IMR-90 (cell line): ENCODE measurements at regions not wholly inside any gene's neighbourhood (a gene's known extent, or its start where the extent isn't known, plus 50 kb on each side); places are given as distances from the start of the nearest gene placed in this dataset.
A peak's percentile ranks its signal among the peaks of the same experiment; 100 is the strongest.

Experiments
- ATAC-seq: fragments of 200-7000 bp; cut with Tn5 transposase; 2 replicates; pipeline ENCODE4 v1.9.1; 2020; ENCODE audit warnings: low read depth, mild to moderate bottlenecking, moderate library complexity
- BruUV-seq: library from RNA; stranded (reverse); fragments of 400-500 nt; replicated peaks from 2 replicates; lab custom pipeline; 2021; lab: Mats Ljungman, UMichigan
- CTCF ChIA-PET: fragments of 300-600 bp; formaldehyde crosslinking; extraction: SDS; loops from one replicate; lab custom pipeline; 2021; ENCODE audit warnings: antibody characterized with exemption; lab: Yijun Ruan, JAX
- POLR2A ChIA-PET: fragments of 300-600 bp; sonication (Branson Sonifier 250); formaldehyde crosslinking; loops from one replicate; lab custom pipeline; 2022; ENCODE audit warnings: antibody characterized with exemption; ENCODE audit not compliant: unreplicated experiment; lab: Charles Lee
- DNase-seq: peaks from one replicate; pipeline ENCODE4 v3.0.0; 2013
- H2AFZ ChIP-seq: replicated peaks from 2 replicates; pipeline ENCODE3; 2013; ENCODE audit warnings: low read length, mild to moderate bottlenecking; ENCODE audit not compliant: poor library complexity
- H2AK5ac ChIP-seq: 2 replicates; pipeline ENCODE4 v1.6.1; 2013; ENCODE audit warnings: low read depth, low read length, inconsistent platforms
- H2AK9ac ChIP-seq: replicated peaks from 2 replicates; pipeline ENCODE3; 2013; ENCODE audit warnings: mild to moderate bottlenecking, low read depth, low read length, moderate library complexity; ENCODE audit not compliant: poor library complexity
- H2BK120ac ChIP-seq: 2 replicates; pipeline ENCODE4 v1.6.1; 2013; ENCODE audit warnings: low read depth, low read length, inconsistent platforms
- H2BK15ac ChIP-seq: 3 replicates; pipeline ENCODE4 v1.6.1; 2013; ENCODE audit warnings: low read depth, low read length, inconsistent platforms
- H2BK20ac ChIP-seq: 2 replicates; pipeline ENCODE4 v1.6.1; 2013; ENCODE audit warnings: low read depth, mild to moderate bottlenecking, inconsistent platforms, low read length, moderate library complexity
- H2BK5ac ChIP-seq: 2 replicates; pipeline ENCODE4 v1.6.1; 2013; ENCODE audit warnings: mild to moderate bottlenecking, low read depth, low read length, inconsistent platforms; ENCODE audit not compliant: poor library complexity, severe bottlenecking
- H3K14ac ChIP-seq: replicated peaks from 2 replicates; pipeline ENCODE4 v1.6.1; 2013; ENCODE audit warnings: low read depth, low read length, inconsistent platforms
- H3K18ac ChIP-seq: 2 replicates; pipeline ENCODE4 v1.6.1; 2013; ENCODE audit warnings: low read depth, low read length, control low read depth
- H3K23ac ChIP-seq: 2 replicates; pipeline ENCODE4 v1.6.1; 2013; ENCODE audit warnings: low read depth, low read length, inconsistent platforms
- H3K27ac ChIP-seq: 2 replicates; pipeline ENCODE4 v1.5.1; 2013; ENCODE audit warnings: mild to moderate bottlenecking, control low read depth, low read length; ENCODE audit not compliant: insufficient read depth
- H3K27me3 ChIP-seq: 2 replicates; pipeline ENCODE4 v1.6.1; 2013; ENCODE audit warnings: low read length; ENCODE audit not compliant: control insufficient read depth, insufficient read depth
- H3K36me3 ChIP-seq: 2 replicates; pipeline ENCODE4 v1.6.1; 2013; ENCODE audit warnings: low read length, mixed read lengths; ENCODE audit not compliant: control insufficient read depth, insufficient read depth
- H3K4ac ChIP-seq: 2 replicates; pipeline ENCODE4 v1.6.1; 2013; ENCODE audit warnings: low read depth, low read length, inconsistent platforms
- H3K4me1 ChIP-seq: 2 replicates; pipeline ENCODE4 v1.6.1; 2013; ENCODE audit warnings: low read length, mixed read lengths; ENCODE audit not compliant: control insufficient read depth, insufficient read depth
- H3K4me2 ChIP-seq: 2 replicates; pipeline ENCODE4 v1.6.1; 2013; ENCODE audit warnings: low read depth, mild to moderate bottlenecking, control low read depth, low read length, moderate library complexity
- H3K4me3 ChIP-seq: 2 replicates; pipeline ENCODE4 v1.5.1; 2013; ENCODE audit warnings: low read depth, mild to moderate bottlenecking, control low read depth, low read length, moderate library complexity; ENCODE audit not compliant: insufficient read depth
- H3K56ac ChIP-seq: 2 replicates; pipeline ENCODE4 v1.6.1; 2013; ENCODE audit warnings: low read length, inconsistent platforms; ENCODE audit not compliant: insufficient read depth; ENCODE audit errors: extremely low read depth
- H3K79me1 ChIP-seq, 2 experiments: 2 replicates each; pipeline ENCODE4 v1.6.1; 2013; ENCODE audit warnings: low read length in 2 of 2, inconsistent platforms in 1 of 2, low read depth in 1 of 2
- H3K9ac ChIP-seq: 2 replicates; pipeline ENCODE4 v1.6.1; 2013; ENCODE audit warnings: low read depth, low read length, control low read depth
- H3K9me1 ChIP-seq: 2 replicates; pipeline ENCODE4 v1.6.1; 2013; ENCODE audit warnings: low read length, inconsistent platforms; ENCODE audit not compliant: insufficient read depth
- H3K9me3 ChIP-seq: 2 replicates; pipeline ENCODE4 v1.6.1; 2013; ENCODE audit warnings: low read length; ENCODE audit not compliant: control insufficient read depth, insufficient read depth
- H4K20me1 ChIP-seq: 2 replicates; pipeline ENCODE4 v1.6.1; 2013; ENCODE audit warnings: low read length, inconsistent platforms; ENCODE audit not compliant: insufficient read depth
- H4K5ac ChIP-seq: 2 replicates; pipeline ENCODE4 v1.6.1; 2013; ENCODE audit warnings: mild to moderate bottlenecking, low read depth, low read length, control low read depth
- H4K8ac ChIP-seq, 2 experiments: 2 replicates each; pipeline ENCODE4 v1.6.1; 2013; ENCODE audit warnings: low read depth in 2 of 2, low read length in 2 of 2, control low read depth in 1 of 2, inconsistent platforms in 1 of 2
- H4K91ac ChIP-seq: 2 replicates; pipeline ENCODE4 v1.6.1; 2013; ENCODE audit warnings: low read depth, low read length, inconsistent platforms; ENCODE audit not compliant: insufficient read depth
- BHLHE40 ChIP-seq: fragments of 150-350 bp; IDR thresholded peaks from 2 replicates; pipeline ENCODE4 v1.6.1; 2016; ENCODE audit warnings: mild to moderate bottlenecking, low read depth, low read length
- CHD1 ChIP-seq: IDR thresholded peaks from 2 replicates; pipeline ENCODE4 v1.6.1; 2012; ENCODE audit warnings: low read depth, low read length, improper control_type of control experiment
- FOS ChIP-seq: fragments of 150-350 bp; IDR thresholded peaks from 2 replicates; pipeline ENCODE4 v1.6.1; 2016; ENCODE audit warnings: low read depth, low read length
- MAFK ChIP-seq: IDR thresholded peaks from 2 replicates; pipeline ENCODE4 v1.6.1; 2012; ENCODE audit warnings: low read depth, low read length, improper control_type of control experiment
- MAZ ChIP-seq: IDR thresholded peaks from 2 replicates; pipeline ENCODE4 v1.6.1; 2012; ENCODE audit warnings: low read depth, mild to moderate bottlenecking, low read length, improper control_type of control experiment, moderate library complexity, borderline replicate concordance
- POLR2A ChIP-seq: IDR thresholded peaks from 2 replicates; pipeline ENCODE4 v1.6.1; 2012; ENCODE audit warnings: mild to moderate bottlenecking, low read depth, low read length
- RAD21 ChIP-seq: IDR thresholded peaks from 2 replicates; pipeline ENCODE4 v1.6.1; 2012; ENCODE audit warnings: low read length, improper control_type of control experiment
- RFX5 ChIP-seq: IDR thresholded peaks from 2 replicates; pipeline ENCODE4 v1.8.0; 2012; ENCODE audit warnings: low read depth, mild to moderate bottlenecking, low read length, moderate library complexity
- SMC3 ChIP-seq: fragments of 150-350 bp; IDR thresholded peaks from 2 replicates; pipeline ENCODE4 v1.6.1; 2016; ENCODE audit warnings: low read depth, mild to moderate bottlenecking, antibody characterized with exemption, low read length, moderate library complexity
- WGBS, 2 experiments: methylation state at CpG; one replicate each; pipeline versions ENCODE4 v1.1.5 to v1.1.7; 2013; ENCODE audit warnings: missing lambda C conversion rate in 2 of 2; ENCODE audit not compliant: insufficient read length in 1 of 2; ENCODE audit errors: extremely low coverage in 2 of 2; 5-methylcytosine and 5-hydroxymethylcytosine counted together
- dilution Hi-C: fragments of 300-500 bp; cut with HindIII; formaldehyde crosslinking; loops from one replicate; pipeline ENCODE4 v1.14.3; 2018; ENCODE audit warnings: low sequenced_read_pairs; ENCODE audit not compliant: unreplicated experiment
- in situ Hi-C: fragments of 300-500 bp; cut with MboI; formaldehyde crosslinking; loops from 3 replicates; pipeline ENCODE4 v1.14.3; 2019; ENCODE audit warnings: low sequenced_read_pairs, inconsistent platforms, mixed read lengths
- intact Hi-C: fragments of 100-400 bp; cut with micrococcal nuclease; formaldehyde crosslinking; loops from 2 replicates; pipeline ENCODE4 v1.10.0; 2022
- TF ChIP-seq, protein P1 (sequence below): fragments of 150-350 bp; IDR thresholded peaks from 2 replicates; pipeline ENCODE4 v1.6.1; 2017; ENCODE audit warnings: mild to moderate bottlenecking, antibody characterized with exemption, low read length, low read depth
- TF ChIP-seq, protein P2 (sequence below): fragments of 150-350 bp; IDR thresholded peaks from 2 replicates; pipeline ENCODE4 v1.6.1; 2016; ENCODE audit warnings: low read depth, mild to moderate bottlenecking, low read length, moderate library complexity, borderline replicate concordance
- TF ChIP-seq, protein P3 (sequence below): conservative IDR thresholded peaks from 2 replicates; pipeline ENCODE4 v1.5.1; 2012; ENCODE audit warnings: mild to moderate bottlenecking, low read depth, low read length, improper control_type of control experiment

DNA sequence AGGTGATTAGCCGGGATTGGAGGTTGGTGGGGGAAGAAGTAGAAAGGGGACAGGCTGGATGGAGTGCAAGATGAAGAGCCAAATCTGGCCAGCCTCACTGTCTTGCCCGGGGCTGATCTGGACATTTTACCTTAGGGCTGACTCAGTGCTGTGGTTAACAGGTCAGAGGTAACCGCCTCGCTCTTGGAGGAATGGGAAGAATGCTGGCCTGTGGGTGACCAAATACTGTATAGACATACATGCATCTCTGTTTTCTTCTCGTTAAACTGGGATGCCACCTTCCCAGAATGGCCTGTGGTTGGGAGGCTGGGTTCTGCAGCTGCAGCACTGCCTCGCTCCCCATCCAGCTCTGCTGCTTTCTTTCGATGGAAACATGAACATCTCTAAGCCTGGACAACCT is 120.0 kb downstream of the SEC23IP start:
- dilution Hi-C loops (no loop called here), intact Hi-C loops (no loop called here), in situ Hi-C loops (no loop called here)
- POLR2A ChIA-PET, result no interaction called here
- H4K8ac ChIP-seq, result no peak overlapping the region
- H4K91ac ChIP-seq, result no peak overlapping the region
- DNase-seq, result peak; percentile 16
- H4K20me1 ChIP-seq, result no peaks in the 10 kb centered on the region
- WGBS, 2 experiments, result 60% methylated on average over 2 of the region's 7 CpGs; no CpG with 5 or more reads in 1 of the 2 experiments
- ATAC-seq, result no peak
- no peaks in the 10 kb centered on the region for H3K4me1 ChIP-seq
- H3K23ac ChIP-seq, result no peak overlapping the region
- H3K56ac ChIP-seq, result no peak overlapping the region
- H3K4ac ChIP-seq, result no peak overlapping the region
- TF ChIP-seq, protein P1, sequence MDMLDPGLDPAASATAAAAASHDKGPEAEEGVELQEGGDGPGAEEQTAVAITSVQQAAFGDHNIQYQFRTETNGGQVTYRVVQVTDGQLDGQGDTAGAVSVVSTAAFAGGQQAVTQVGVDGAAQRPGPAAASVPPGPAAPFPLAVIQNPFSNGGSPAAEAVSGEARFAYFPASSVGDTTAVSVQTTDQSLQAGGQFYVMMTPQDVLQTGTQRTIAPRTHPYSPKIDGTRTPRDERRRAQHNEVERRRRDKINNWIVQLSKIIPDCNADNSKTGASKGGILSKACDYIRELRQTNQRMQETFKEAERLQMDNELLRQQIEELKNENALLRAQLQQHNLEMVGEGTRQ, result no peak
- TF ChIP-seq POLR2A (no peak), BHLHE40 (no peak), MAZ (no peak), RAD21 (no peak), MAFK (no peak), RFX5 (no peak), SMC3 (no peak), FOS (no peak), CHD1 (no peak)
- TF ChIP-seq, protein P2, sequence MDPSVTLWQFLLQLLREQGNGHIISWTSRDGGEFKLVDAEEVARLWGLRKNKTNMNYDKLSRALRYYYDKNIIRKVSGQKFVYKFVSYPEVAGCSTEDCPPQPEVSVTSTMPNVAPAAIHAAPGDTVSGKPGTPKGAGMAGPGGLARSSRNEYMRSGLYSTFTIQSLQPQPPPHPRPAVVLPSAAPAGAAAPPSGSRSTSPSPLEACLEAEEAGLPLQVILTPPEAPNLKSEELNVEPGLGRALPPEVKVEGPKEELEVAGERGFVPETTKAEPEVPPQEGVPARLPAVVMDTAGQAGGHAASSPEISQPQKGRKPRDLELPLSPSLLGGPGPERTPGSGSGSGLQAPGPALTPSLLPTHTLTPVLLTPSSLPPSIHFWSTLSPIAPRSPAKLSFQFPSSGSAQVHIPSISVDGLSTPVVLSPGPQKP, result no peak
- TF ChIP-seq, protein P3, sequence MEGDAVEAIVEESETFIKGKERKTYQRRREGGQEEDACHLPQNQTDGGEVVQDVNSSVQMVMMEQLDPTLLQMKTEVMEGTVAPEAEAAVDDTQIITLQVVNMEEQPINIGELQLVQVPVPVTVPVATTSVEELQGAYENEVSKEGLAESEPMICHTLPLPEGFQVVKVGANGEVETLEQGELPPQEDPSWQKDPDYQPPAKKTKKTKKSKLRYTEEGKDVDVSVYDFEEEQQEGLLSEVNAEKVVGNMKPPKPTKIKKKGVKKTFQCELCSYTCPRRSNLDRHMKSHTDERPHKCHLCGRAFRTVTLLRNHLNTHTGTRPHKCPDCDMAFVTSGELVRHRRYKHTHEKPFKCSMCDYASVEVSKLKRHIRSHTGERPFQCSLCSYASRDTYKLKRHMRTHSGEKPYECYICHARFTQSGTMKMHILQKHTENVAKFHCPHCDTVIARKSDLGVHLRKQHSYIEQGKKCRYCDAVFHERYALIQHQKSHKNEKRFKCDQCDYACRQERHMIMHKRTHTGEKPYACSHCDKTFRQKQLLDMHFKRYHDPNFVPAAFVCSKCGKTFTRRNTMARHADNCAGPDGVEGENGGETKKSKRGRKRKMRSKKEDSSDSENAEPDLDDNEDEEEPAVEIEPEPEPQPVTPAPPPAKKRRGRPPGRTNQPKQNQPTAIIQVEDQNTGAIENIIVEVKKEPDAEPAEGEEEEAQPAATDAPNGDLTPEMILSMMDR, result no peak
- H2BK15ac ChIP-seq, result no peak overlapping the region
- H3K4me3 ChIP-seq, result no peak overlapping the region
- CTCF ChIA-PET, result no interaction called here
- no peak overlapping the region for H3K14ac ChIP-seq
- no peaks in the 10 kb centered on the region for H3K27me3 ChIP-seq
- no peak overlapping the region for H4K5ac ChIP-seq
- H2AK5ac ChIP-seq, result no peak overlapping the region
- H3K4me2 ChIP-seq, result no peak overlapping the region
- H2AFZ ChIP-seq, result no peak overlapping the region
- H2BK20ac ChIP-seq, result no peak overlapping the region
- H2BK120ac ChIP-seq, result no peak overlapping the region
- H3K79me1 ChIP-seq, result no peaks in the 10 kb centered on the region
- H3K9me3 ChIP-seq, result no peaks in the 10 kb centered on the region
- BruUV-seq, result no TSS peak
- no peak overlapping the region for H3K9ac ChIP-seq
- H3K27ac ChIP-seq, result no peak overlapping the region
- H3K36me3 ChIP-seq, result no peaks in the 10 kb centered on the region
- H2BK5ac ChIP-seq, result no peak overlapping the region
- no peak overlapping the region for H2AK9ac ChIP-seq
- no peak overlapping the region for H3K18ac ChIP-seq
- no peaks in the 10 kb centered on the region for H3K9me1 ChIP-seq
